H1 (cell line): ENCODE measurements at regions not wholly inside any gene's neighbourhood (a gene's known extent, or its start where the extent isn't known, plus 50 kb on each side); places are given as distances from the start of the nearest gene placed in this dataset.
"Not testable (repeated sequence)": the region's sequence is repeated elsewhere in the genome, so short reads cannot be mapped to it uniquely, and the experiment has no call there.

Source experiments
- PHF8 ChIP-seq: fragments of 200-600 bp; sonication (generic); conservative IDR thresholded peaks from 2 replicates; pipeline ENCODE4 v1.7.1; 2012; ENCODE audit warnings: low read depth, mild to moderate bottlenecking, inconsistent platforms, low read length, moderate library complexity
- POLR2A ChIP-seq, 2 experiments: IDR thresholded peaks; 1 replicate in 1 of 2; 2 replicates in 1 of 2; pipeline ENCODE4 v1.6.1; 2011; ENCODE audit warnings: low read depth in 2 of 2, low read length in 2 of 2, mild to moderate bottlenecking in 2 of 2; ENCODE audit errors: control extremely low read depth in 1 of 2

DNA sequence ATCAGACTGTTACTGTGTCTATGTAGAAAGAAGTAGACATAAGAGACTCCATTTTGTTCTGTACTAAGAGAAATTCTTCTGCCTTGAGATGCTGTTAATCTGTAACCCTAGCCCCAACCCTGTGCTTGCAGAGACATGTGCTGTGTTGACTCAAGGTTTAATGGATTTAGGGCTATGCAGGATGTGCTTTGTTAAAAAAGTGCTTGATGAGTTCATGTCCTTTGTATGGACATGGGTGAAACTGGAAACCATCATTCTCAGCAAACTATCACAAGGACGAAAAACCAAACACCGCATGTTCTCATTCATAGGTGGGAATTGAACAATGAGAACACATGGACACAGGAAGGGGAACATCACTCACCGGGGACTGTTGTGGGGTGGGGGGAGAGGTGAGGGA is 1398.7 kb downstream of the UQCRFS1 start:
- not testable (repeated sequence) for TF ChIP-seq POLR2A (IDR thresholded peaks at IDR 0.05; ENCODE audit: control extremely low read depth in 1 of 2, low read depth in 2 of 2, low read length in 2 of 2); PHF8
